ENCODE measurements at regions not wholly inside any gene's neighbourhood (a gene's known extent, or its start where the extent isn't known, plus 50 kb on each side); places are given as distances from the start of the nearest gene placed in this dataset.
"Not testable (repeated sequence)": the region's sequence is repeated elsewhere in the genome, so short reads cannot be mapped to it uniquely, and the experiment has no call there.

- no peak for TF ChIP-seq Cebpa-rat (IDR thresholded peaks at IDR 0.05)
These were observed 233.7 kb downstream of the TLE1 start for GRCh38 chr9:81455462-81456219.

GRCh38 chr9:81445331-81445921 lies 243.9 kb downstream of the TLE1 start:
- no peak for TF ChIP-seq Cebpa-rat (IDR thresholded peaks at IDR 0.05)
- peaks cover 42% of the 10 kb centered on the region for H3K9me3 ChIP-seq

More at GRCh38 chr9:81455462-81456219, 233.7 kb downstream of the TLE1 start:
- Histone ChIP-seq H3K4me1 (no peaks in the 10 kb centered on the region), H3K9me3 (no peaks in the 10 kb centered on the region), H3K27me3 (no peaks in the 10 kb centered on the region), H3K4me2 (no peak overlapping the region), H4K20me1 (no peaks in the 10 kb centered on the region), H3K27ac (no peak overlapping the region), H3K4me3 (no peak overlapping the region), H3K9ac (no peak overlapping the region), H3K36me3 (no peaks in the 10 kb centered on the region)

GRCh38 chr9:81431641-81432040 lies 257.7 kb downstream of the TLE1 start:
- no peak overlapping the region for H3K4me2 ChIP-seq
- H3K4me3 ChIP-seq = no peak overlapping the region
- no peaks in the 10 kb centered on the region for H3K27me3 ChIP-seq
- no peaks in the 10 kb centered on the region for H3K4me1 ChIP-seq
- H3K36me3 ChIP-seq = no peaks in the 10 kb centered on the region
- no peak overlapping the region for H3K9ac ChIP-seq
- no peaks in the 10 kb centered on the region for H4K20me1 ChIP-seq
- TF ChIP-seq Cebpa-rat (IDR thresholded peaks at IDR 0.05) = no peak
- peaks cover 36% of the 10 kb centered on the region for H3K9me3 ChIP-seq
- H3K27ac ChIP-seq = no peak overlapping the region

More at GRCh38 chr9:81445331-81445921, 243.9 kb downstream of the TLE1 start:
- Histone ChIP-seq H4K20me1 (no peaks in the 10 kb centered on the region), H3K27me3 (no peaks in the 10 kb centered on the region), H3K36me3 (no peaks in the 10 kb centered on the region), H3K27ac (no peak overlapping the region), H3K9ac (no peak overlapping the region), H3K4me1 (no peaks in the 10 kb centered on the region), H3K4me3 (no peak overlapping the region), H3K4me2 (no peak overlapping the region)

GRCh38 chr9:81430727-81431126 lies 258.6 kb downstream of the TLE1 start:
- H3K4me2 ChIP-seq = no peak overlapping the region
- TF ChIP-seq Cebpa-rat (IDR thresholded peaks at IDR 0.05) = no peak
- H3K4me1 ChIP-seq = no peaks in the 10 kb centered on the region
- H4K20me1 ChIP-seq = no peaks in the 10 kb centered on the region
- no peak overlapping the region for H3K4me3 ChIP-seq
- H3K27ac ChIP-seq = no peak overlapping the region
- no peaks in the 10 kb centered on the region for H3K27me3 ChIP-seq
- peaks cover 36% of the 10 kb centered on the region for H3K9me3 ChIP-seq
- H3K36me3 ChIP-seq = no peaks in the 10 kb centered on the region
- no peak overlapping the region for H3K9ac ChIP-seq

GRCh38 chr9:81427870-81428269 lies 261.5 kb downstream of the TLE1 start:
- Histone ChIP-seq H4K20me1 (no peaks in the 10 kb centered on the region), H3K4me3 (no peak overlapping the region), H3K4me1 (peaks cover 10% of the 10 kb centered on the region; the same call in 1 of the 2 replicates), H3K9me3 (peaks cover 32% of the 10 kb centered on the region), H3K36me3 (no peaks in the 10 kb centered on the region), H3K4me2 (no peak overlapping the region), H3K27ac (no peak overlapping the region), H3K9ac (no peak overlapping the region), H3K27me3 (no peaks in the 10 kb centered on the region)
- no peak for TF ChIP-seq Cebpa-rat (IDR thresholded peaks at IDR 0.05)

- Histone ChIP-seq H3K36me3 (no peaks in the 10 kb centered on the region), H3K4me1 (peaks cover 10% of the 10 kb centered on the region; the same call in 1 of the 2 replicates), H3K9ac (no peak overlapping the region), H3K4me3 (no peak overlapping the region), H4K20me1 (no peaks in the 10 kb centered on the region), H3K27ac (no peak overlapping the region), H3K9me3 (peaks cover 18% of the 10 kb centered on the region), H3K27me3 (no peaks in the 10 kb centered on the region), H3K4me2 (no peak overlapping the region)
- no peak for TF ChIP-seq Cebpa-rat (IDR thresholded peaks at IDR 0.05)
These were observed 264.9 kb downstream of the TLE1 start for GRCh38 chr9:81424431-81424830.

GRCh38 chr9:81423589-81424326 lies 265.6 kb downstream of the TLE1 start:
- Histone ChIP-seq H3K36me3 (no peaks in the 10 kb centered on the region), H3K4me2 (no peak overlapping the region), H3K4me1 (peaks cover 10% of the 10 kb centered on the region; the same call in 1 of the 2 replicates), H4K20me1 (no peaks in the 10 kb centered on the region), H3K4me3 (no peak overlapping the region), H3K9ac (no peak overlapping the region), H3K9me3 (peaks cover 18% of the 10 kb centered on the region), H3K27ac (no peak overlapping the region), H3K27me3 (no peaks in the 10 kb centered on the region)
- no peak for TF ChIP-seq Cebpa-rat (IDR thresholded peaks at IDR 0.05)

GRCh38 chr9:81421090-81421489 lies 268.3 kb downstream of the TLE1 start:
- H3K9ac ChIP-seq, H3K36me3 ChIP-seq, H3K27ac ChIP-seq, H3K4me3 ChIP-seq, H3K27me3 ChIP-seq, H4K20me1 ChIP-seq, H3K4me2 ChIP-seq, H3K9me3 ChIP-seq, H3K4me1 ChIP-seq: not testable (repeated sequence)

- no peak overlapping the region for H3K4me3 ChIP-seq
- no peaks in the 10 kb centered on the region for H3K27me3 ChIP-seq
- H3K4me2 ChIP-seq = no peak overlapping the region
- no peaks in the 10 kb centered on the region for H3K36me3 ChIP-seq
- peaks cover 10% of the 10 kb centered on the region; the same call in 1 of the 2 replicates for H3K4me1 ChIP-seq
- H3K9ac ChIP-seq = no peak overlapping the region
- no peak for TF ChIP-seq Cebpa-rat (IDR thresholded peaks at IDR 0.05)
- peaks cover 6% of the 10 kb centered on the region; the same call in 1 of the 2 replicates for H3K9me3 ChIP-seq
- no peaks in the 10 kb centered on the region for H4K20me1 ChIP-seq
- no peak overlapping the region for H3K27ac ChIP-seq
These were observed 269.3 kb downstream of the TLE1 start for GRCh38 chr9:81420024-81420423.

GRCh38 chr9:81417941-81418340 lies 271.4 kb downstream of the TLE1 start:
- Histone ChIP-seq H3K27me3 (no peaks in the 10 kb centered on the region), H3K4me2 (no peak overlapping the region), H3K4me3 (no peak overlapping the region), H4K20me1 (no peaks in the 10 kb centered on the region), H3K36me3 (no peaks in the 10 kb centered on the region), H3K9me3 (peaks cover 6% of the 10 kb centered on the region; the same call in 1 of the 2 replicates), H3K27ac (no peak overlapping the region), H3K4me1 (no peaks in the 10 kb centered on the region), H3K9ac (no peak overlapping the region)
- no peak for TF ChIP-seq Cebpa-rat (IDR thresholded peaks at IDR 0.05)

All from BLaER1 (cell line).